Activated CD8-positive, alpha-beta T cell treated with anti-CD3 and anti-CD28 coated beads, Interleukin-2, amount 10 ng/mL, durations not matched to agents 7 days and 5 days (primary cell): ENCODE measurements at regions not wholly inside any gene's neighbourhood (a gene's known extent, or its start where the extent isn't known, plus 50 kb on each side); places are given as distances from the start of the nearest gene placed in this dataset.

Source experiments
- ATAC-seq: fragments of 150-1000 bp; cut with Tn5 transposase; one replicate; pipeline ENCODE4 v1.10.0; 2021; ENCODE audit warnings: moderate library complexity
- CTCF ChIA-PET: fragments of 350-600 bp; sonication (Branson Sonifier 250); formaldehyde crosslinking; loops from one replicate; lab custom pipeline; 2021; ENCODE audit warnings: antibody characterized with exemption; lab: Charles Lee
- POLR2A ChIA-PET: fragments of 350-600 bp; sonication (Branson Sonifier 250); formaldehyde crosslinking; loops from one replicate; lab custom pipeline; 2021; ENCODE audit warnings: antibody characterized with exemption; lab: Charles Lee
- DNase-seq: peaks from one replicate; pipeline ENCODE4 v3.0.0-alpha.2; 2020
- H3K27ac Mint-ChIP-seq: one replicate; pipeline ENCODE4 v1.8.0; 2021; ENCODE audit warnings: mild to moderate bottlenecking, mixed read lengths
- H3K27me3 Mint-ChIP-seq: one replicate; pipeline ENCODE4 v1.8.0; 2021; ENCODE audit warnings: low read depth, mixed read lengths
- H3K36me3 Mint-ChIP-seq: one replicate; pipeline ENCODE4 v1.8.0; 2021; ENCODE audit warnings: low read depth, mixed read lengths
- H3K4me1 Mint-ChIP-seq: one replicate; pipeline ENCODE4 v1.8.0; 2021; ENCODE audit warnings: low read depth, mixed read lengths
- H3K4me3 Mint-ChIP-seq: one replicate; pipeline ENCODE4 v1.8.0; 2021; ENCODE audit warnings: mild to moderate bottlenecking, mixed read lengths
- H3K9me3 Mint-ChIP-seq: one replicate; pipeline ENCODE4 v1.8.0; 2022; ENCODE audit warnings: mixed read lengths; ENCODE audit not compliant: insufficient read depth

DNA sequence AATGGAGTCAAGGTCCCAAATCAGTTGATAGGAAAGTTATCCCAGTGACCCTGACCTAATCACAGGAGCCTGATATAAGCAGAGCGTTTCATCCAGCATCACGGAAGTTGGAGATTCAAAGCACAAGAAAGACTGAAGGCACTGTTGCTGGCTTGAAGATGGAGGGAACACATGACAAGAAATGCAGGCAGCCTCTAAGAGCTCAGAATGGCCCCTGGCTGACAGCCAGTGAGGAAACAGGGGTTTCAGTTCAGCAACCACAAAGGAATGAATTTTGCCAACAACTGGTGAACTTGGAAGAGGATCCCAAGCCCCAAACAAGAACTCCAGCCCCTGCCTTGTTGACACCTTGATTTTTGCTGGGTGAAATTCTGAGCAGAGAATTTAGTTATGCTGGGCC is 778.5 kb downstream of the MAFB start:
- ChIA-PET CTCF (no interaction called here), POLR2A (no interaction called here)
- Mint-ChIP-seq H3K4me1 (no peaks in the 10 kb centered on the region), H3K4me3 (no peak overlapping the region), H3K27me3 (no peaks in the 10 kb centered on the region), H3K36me3 (no peaks in the 10 kb centered on the region), H3K9me3 (no peaks in the 10 kb centered on the region), H3K27ac (no peak overlapping the region)
- DNase-seq (no peak), ATAC-seq (no peak)

DNA sequence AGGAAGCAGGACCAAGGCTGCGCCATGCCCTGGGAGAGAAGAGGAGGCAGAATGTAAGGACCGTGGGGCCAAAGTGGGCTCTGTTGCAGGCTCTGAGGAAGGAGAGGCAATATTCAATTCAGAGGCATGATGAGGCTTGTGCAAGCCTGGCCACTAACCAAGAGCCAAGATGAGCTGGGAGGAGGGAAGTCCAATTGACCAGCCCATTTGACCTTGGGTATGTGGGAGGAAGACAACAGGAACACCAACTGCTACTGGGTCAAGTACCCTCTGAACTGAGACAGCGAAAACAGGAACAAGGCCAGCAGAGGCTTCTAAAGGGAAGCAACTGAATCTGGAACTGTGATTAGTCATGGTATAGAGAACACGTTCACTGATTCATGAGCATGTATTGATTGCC is 779.6 kb downstream of the MAFB start:
- ATAC-seq, result no peak
- Mint-ChIP-seq H3K27ac (no peak overlapping the region), H3K27me3 (no peaks in the 10 kb centered on the region), H3K4me1 (no peaks in the 10 kb centered on the region), H3K4me3 (no peak overlapping the region), H3K36me3 (no peaks in the 10 kb centered on the region), H3K9me3 (no peaks in the 10 kb centered on the region)
- CTCF ChIA-PET, result no interaction called here
- DNase-seq, result no peak
- POLR2A ChIA-PET, result no interaction called here

DNA sequence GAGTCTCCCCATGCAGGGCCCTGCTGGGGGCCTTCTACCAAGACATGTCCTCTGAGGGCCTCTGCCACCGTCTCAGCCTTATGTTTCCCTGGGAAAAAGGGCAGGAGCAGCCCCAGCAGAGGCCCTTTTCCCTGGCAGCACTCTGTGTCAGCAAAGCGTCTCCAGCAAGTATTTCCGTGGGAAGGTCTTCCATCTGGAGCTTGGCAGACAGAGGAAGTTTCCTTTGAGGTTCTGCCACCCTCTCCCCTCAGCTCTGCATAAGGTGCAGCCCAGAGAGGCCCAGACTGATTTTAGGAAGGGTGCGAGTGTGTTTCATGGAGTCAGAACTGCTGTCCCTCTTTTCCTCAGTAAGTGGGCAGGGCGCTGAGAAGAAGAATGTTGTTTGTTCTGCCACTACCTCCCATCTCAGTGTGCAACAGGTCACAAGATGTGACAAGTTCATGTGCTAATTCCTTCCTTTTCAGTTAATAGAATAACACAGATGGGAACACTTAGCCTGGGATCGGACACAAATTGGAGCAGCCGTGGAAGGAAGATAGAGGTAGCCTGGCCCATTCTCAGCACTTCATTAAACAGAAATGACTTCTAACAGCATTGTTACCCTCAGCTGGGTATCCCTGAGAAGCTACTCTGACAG is 784.4 kb downstream of the MAFB start:
- no peaks in the 10 kb centered on the region for H3K4me1 Mint-ChIP-seq
- no peaks in the 10 kb centered on the region for H3K27me3 Mint-ChIP-seq
- no peak overlapping the region for H3K27ac Mint-ChIP-seq
- POLR2A ChIA-PET, result no interaction called here
- H3K36me3 Mint-ChIP-seq, result no peaks in the 10 kb centered on the region
- H3K9me3 Mint-ChIP-seq, result no peaks in the 10 kb centered on the region
- DNase-seq, result no peak
- no peak overlapping the region for H3K4me3 Mint-ChIP-seq
- CTCF ChIA-PET, result no interaction called here
- no peak for ATAC-seq

DNA sequence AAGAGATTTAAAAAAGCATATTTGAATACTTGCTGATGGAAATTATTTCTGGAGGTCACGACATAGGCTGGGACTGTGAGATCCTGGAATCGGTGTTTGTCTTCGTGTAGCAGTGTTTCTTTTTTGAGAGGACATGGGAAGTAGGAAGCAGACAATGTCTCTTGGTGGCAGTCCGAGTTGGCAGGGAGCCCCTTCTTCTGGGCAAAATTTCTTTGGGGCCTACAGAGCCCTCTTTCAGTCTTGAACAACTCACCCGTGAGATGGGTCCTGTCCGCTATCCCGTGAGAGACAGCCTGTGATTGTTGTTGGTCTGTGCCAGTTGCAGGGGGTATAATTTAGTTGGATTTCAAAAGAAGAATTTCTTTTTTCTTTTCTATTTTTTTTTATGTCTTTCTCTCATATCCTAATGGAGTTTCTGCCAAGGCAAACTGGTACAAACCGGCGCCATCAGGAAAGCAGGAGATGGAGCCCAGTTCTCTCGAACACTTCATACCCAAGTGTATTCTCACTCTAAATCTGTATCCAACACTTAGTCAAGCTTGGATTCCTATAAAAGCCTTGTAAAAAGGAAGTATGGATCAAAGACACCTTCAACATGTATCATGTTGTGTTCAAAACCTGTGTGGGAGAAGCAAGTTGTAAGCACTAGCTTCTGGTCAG is 785.1 kb downstream of the MAFB start:
- POLR2A ChIA-PET, result no interaction called here
- no peaks in the 10 kb centered on the region for H3K27me3 Mint-ChIP-seq
- no peaks in the 10 kb centered on the region for H3K9me3 Mint-ChIP-seq
- DNase-seq, result no peak
- no peaks in the 10 kb centered on the region for H3K4me1 Mint-ChIP-seq
- CTCF ChIA-PET, result no interaction called here
- no peak for ATAC-seq
- no peak overlapping the region for H3K27ac Mint-ChIP-seq
- H3K4me3 Mint-ChIP-seq, result no peak overlapping the region
- no peaks in the 10 kb centered on the region for H3K36me3 Mint-ChIP-seq

DNA sequence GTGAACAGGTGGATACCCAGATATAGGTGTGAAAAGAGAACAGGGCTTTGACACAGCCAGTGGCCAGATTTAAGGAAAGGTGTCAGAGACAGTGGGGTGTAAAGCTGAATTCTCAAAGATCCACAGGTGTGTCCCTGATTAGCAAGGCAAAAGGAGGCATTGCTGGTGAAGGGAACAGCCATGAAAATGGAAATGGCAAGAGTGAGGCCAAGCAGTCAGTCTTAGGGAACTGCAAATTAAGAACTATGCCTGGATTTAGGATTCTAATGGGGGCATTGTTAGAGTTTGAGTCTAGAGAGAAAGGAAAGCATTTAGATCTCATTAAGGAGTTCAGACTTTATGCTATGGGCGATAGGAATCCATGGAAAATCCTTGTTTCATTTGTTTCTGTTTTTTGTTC is 789.2 kb downstream of the MAFB start:
- POLR2A ChIA-PET, result no interaction called here
- Mint-ChIP-seq H3K27ac (no peak overlapping the region), H3K9me3 (no peaks in the 10 kb centered on the region), H3K4me3 (no peak overlapping the region), H3K36me3 (no peaks in the 10 kb centered on the region), H3K4me1 (no peaks in the 10 kb centered on the region), H3K27me3 (no peaks in the 10 kb centered on the region)
- ATAC-seq, result no peak
- DNase-seq, result no peak
- CTCF ChIA-PET, result no interaction called here

DNA sequence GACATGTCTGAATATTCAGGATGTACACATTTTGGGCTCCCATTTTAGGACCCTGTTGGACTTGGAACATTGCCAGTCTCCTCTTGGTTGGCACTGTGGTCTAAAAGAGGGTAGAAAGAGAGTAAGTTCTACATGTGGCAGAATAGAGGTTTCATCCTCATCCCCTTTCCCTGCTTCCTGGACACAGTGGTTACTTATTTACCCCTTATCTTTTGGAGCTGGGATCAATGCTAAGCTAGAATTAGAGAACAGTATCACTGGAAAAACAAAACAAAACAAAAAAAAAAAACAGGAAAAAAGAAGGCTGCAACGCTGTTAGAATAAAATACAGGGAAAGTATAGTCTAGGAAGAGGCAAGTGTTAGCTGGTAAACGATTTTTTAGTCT is 790.6 kb downstream of the MAFB start:
- POLR2A ChIA-PET, result no interaction called here
- H3K36me3 Mint-ChIP-seq, result no peaks in the 10 kb centered on the region
- no peaks in the 10 kb centered on the region for H3K4me1 Mint-ChIP-seq
- no peaks in the 10 kb centered on the region for H3K27me3 Mint-ChIP-seq
- H3K4me3 Mint-ChIP-seq, result no peak overlapping the region
- no peak overlapping the region for H3K27ac Mint-ChIP-seq
- no peak for DNase-seq
- CTCF ChIA-PET, result no interaction called here
- H3K9me3 Mint-ChIP-seq, result no peaks in the 10 kb centered on the region
- no peak for ATAC-seq

DNA sequence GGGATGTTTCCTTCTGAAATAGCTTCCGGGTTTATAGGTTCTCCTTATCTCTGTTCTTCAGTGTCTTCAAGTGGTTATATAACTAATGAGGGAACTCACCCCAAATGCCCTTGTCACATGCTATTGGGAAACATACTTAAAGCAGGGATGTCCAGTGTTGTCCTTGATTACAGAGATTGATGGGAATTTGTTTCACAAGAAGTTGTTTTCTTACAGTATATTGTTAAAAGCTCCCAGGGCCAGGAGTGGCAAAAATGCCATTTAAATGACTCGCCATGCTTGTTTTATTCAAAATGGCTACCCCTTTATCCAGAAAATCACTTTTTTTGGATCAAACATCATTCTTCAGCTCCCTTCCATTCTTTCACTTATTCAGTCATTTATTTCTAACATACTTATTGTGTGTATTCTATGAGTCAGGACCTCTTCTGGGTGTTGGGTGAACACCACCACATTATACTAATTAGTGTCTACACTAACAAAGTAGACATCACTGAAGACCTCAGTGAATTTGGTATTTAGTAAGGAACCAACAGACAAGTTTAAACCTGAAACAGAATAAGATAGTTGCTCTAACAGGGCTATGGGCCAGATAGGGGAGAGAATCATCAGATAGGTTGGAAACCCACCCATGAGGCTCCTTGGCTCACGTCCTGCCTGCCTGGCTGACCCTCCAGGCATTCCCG is 791.1 kb downstream of the MAFB start:
- DNase-seq (no peak), ATAC-seq (no peak)
- ChIA-PET CTCF (no interaction called here), POLR2A (no interaction called here)
- H3K9me3 Mint-ChIP-seq, result no peaks in the 10 kb centered on the region
- H3K36me3 Mint-ChIP-seq, result no peaks in the 10 kb centered on the region
- no peaks in the 10 kb centered on the region for H3K27me3 Mint-ChIP-seq
- no peak overlapping the region for H3K4me3 Mint-ChIP-seq
- no peaks in the 10 kb centered on the region for H3K4me1 Mint-ChIP-seq
- H3K27ac Mint-ChIP-seq, result no peak overlapping the region

DNA sequence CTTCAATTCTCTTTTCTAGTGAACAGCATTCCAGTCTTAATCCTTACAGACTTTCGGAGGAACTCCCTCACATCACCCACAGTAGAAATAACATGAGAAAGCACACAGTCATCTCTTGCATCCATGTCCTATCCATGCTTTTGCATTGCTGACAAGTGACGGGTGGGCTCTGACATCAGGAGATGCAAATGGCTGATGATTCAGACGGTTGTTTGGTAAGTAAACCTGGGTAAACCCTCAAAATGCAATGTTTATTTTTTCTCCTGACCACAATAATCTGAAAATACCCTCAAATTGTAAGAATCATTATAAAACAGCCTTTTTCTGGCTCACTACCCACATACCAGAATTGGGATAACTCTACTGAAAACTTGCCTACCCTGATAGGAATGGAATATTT is 792.0 kb downstream of the MAFB start:
- H3K9me3 Mint-ChIP-seq, result no peaks in the 10 kb centered on the region
- CTCF ChIA-PET, result no interaction called here
- ATAC-seq, result no peak
- H3K4me3 Mint-ChIP-seq, result no peak overlapping the region
- H3K27ac Mint-ChIP-seq, result no peak overlapping the region
- no peaks in the 10 kb centered on the region for H3K4me1 Mint-ChIP-seq
- H3K36me3 Mint-ChIP-seq, result no peaks in the 10 kb centered on the region
- POLR2A ChIA-PET, result no interaction called here
- H3K27me3 Mint-ChIP-seq, result no peaks in the 10 kb centered on the region
- DNase-seq, result no peak

DNA sequence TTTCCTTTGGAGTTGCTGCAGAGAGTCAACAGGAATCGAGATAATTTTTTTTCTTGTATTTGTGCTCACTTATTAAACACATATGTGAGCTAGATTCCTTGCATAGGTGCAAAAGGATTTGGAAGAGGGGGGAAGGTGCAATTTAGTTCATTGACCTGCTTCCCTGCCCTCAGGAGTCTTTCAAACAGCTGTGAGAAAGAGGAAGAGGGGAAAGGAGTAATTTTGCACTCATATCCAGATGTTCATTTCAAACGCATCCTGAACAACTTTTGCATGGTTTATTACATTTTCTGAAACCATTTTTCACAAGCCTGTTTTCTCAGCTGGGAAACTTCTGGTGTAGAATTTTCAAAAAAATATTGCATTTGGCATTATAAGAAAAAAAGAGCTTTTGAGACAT is 795.0 kb downstream of the MAFB start:
- POLR2A ChIA-PET, result no interaction called here

DNA sequence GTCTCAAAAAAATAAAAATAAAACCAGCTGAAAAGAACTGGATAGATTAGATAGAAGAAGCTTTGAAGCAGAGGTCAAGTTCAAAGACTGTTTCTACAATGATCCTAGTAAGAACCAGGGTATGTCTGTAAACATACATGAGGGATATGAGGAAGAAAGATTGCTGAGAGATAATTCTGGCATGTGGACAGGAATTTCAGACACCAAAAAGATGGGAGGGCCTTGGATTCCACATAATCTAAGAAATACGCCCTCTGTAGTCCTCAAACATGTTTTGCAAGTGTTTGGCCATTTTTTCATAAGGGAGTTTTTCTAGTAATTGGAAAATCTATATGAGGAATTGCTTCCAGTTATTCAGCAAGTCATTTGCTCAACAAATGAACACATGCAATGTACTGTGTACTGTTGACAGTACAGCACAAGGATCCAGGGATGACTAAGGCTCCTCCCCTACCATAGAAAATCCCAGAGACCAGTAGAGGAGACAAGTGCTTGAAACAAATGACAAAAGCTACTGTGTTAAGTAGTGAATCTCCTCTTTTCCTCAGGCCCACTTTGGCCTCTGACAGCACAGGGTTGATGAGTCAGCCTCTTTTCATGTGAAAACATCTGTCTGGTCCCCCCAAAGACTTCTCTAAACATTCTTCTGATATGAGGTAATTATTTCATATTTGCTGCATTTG is 795.9 kb downstream of the MAFB start:
- H3K9me3 Mint-ChIP-seq, result no peaks in the 10 kb centered on the region
- H3K27ac Mint-ChIP-seq, result no peak overlapping the region
- no peak overlapping the region for H3K4me3 Mint-ChIP-seq
- ChIA-PET POLR2A (no interaction called here), CTCF (no interaction called here)
- no peaks in the 10 kb centered on the region for H3K4me1 Mint-ChIP-seq
- ATAC-seq (no peak), DNase-seq (no peak)
- no peaks in the 10 kb centered on the region for H3K36me3 Mint-ChIP-seq
- H3K27me3 Mint-ChIP-seq, result no peaks in the 10 kb centered on the region

More for the DNA sequence above, 795.0 kb downstream of the MAFB start:
- no peak for DNase-seq
- no peaks in the 10 kb centered on the region for H3K9me3 Mint-ChIP-seq
- no peaks in the 10 kb centered on the region for H3K36me3 Mint-ChIP-seq
- H3K4me3 Mint-ChIP-seq, result no peak overlapping the region
- no peak overlapping the region for H3K27ac Mint-ChIP-seq
- H3K27me3 Mint-ChIP-seq, result no peaks in the 10 kb centered on the region
- H3K4me1 Mint-ChIP-seq, result no peaks in the 10 kb centered on the region
- CTCF ChIA-PET, result no interaction called here
- ATAC-seq, result no peak

DNA sequence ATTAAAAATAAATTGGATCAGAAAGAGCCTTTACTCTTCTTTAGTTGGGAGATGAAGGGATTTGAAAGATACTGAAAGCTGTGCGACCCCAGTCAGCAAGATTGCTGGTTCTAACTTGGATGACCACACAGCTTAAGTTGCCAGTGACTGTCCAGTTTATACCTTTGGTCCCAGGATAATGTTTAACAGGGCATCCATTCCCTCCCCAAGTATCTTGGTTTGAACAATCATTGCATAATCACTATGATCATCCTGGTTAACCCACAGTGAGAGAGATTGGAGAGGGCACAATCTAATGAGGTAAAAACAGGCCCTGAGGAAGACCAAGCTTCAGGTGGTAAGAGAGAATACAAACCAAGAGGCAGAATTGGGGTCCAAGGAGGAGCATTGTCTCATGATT is 798.3 kb downstream of the MAFB start:
- POLR2A ChIA-PET, result no interaction called here
- H3K36me3 Mint-ChIP-seq, result no peaks in the 10 kb centered on the region
- H3K27ac Mint-ChIP-seq, result no peak overlapping the region
- DNase-seq (no peak), ATAC-seq (no peak)
- H3K4me3 Mint-ChIP-seq, result no peak overlapping the region
- H3K27me3 Mint-ChIP-seq, result no peaks in the 10 kb centered on the region
- no peaks in the 10 kb centered on the region for H3K9me3 Mint-ChIP-seq
- no peaks in the 10 kb centered on the region for H3K4me1 Mint-ChIP-seq
- CTCF ChIA-PET, result no interaction called here

DNA sequence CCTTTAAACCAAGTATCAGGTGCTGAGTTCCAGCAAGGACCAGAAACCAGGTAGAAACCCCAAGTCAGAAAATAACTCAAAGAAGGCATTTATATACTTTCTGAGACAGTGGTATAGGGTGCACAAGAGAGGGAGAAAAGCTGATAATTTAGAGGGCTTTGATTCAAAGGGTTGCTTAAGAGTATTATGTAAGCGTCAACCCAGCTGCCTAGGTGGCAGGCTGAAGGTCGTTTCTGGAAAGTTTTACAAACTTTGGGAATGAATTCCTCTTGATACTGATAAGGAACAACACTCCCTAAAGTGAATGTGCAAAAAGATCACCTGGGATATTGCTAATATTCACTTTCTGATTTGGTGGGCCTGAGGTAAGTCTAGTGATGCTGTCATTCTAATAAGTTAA is 800.7 kb downstream of the MAFB start:
- Mint-ChIP-seq H3K36me3 (no peaks in the 10 kb centered on the region), H3K9me3 (no peaks in the 10 kb centered on the region), H3K4me1 (no peaks in the 10 kb centered on the region), H3K27ac (no peak overlapping the region), H3K4me3 (no peak overlapping the region), H3K27me3 (no peaks in the 10 kb centered on the region)
- ATAC-seq, result no peak
- ChIA-PET CTCF (no interaction called here), POLR2A (no interaction called here)
- no peak for DNase-seq
